PC-9 (cell line): ENCODE measurements at regions not wholly inside any gene's neighbourhood (a gene's known extent, or its start where the extent isn't known, plus 50 kb on each side); places are given as distances from the start of the nearest gene placed in this dataset.

Source experiments
- BruUV-seq: library from RNA; stranded (reverse); fragments of 400-500 nt; replicated peaks from 2 replicates; lab custom pipeline; 2021; lab: Mats Ljungman, UMichigan
- CTCF ChIA-PET: fragments of 300-600 bp; sonication (Branson Sonifier 250); formaldehyde crosslinking; loops from one replicate; lab custom pipeline; 2022; ENCODE audit warnings: antibody characterized with exemption; lab: Charles Lee
- POLR2A ChIA-PET: fragments of 300-600 bp; sonication (Branson Sonifier 250); formaldehyde crosslinking; loops from one replicate; lab custom pipeline; 2022; ENCODE audit warnings: antibody characterized with exemption; ENCODE audit not compliant: unreplicated experiment; lab: Charles Lee
- DNase-seq, 2 experiments: peaks; one replicate each; pipeline versions ENCODE4 v3.0.0 to v3.0.0-alpha.2; 2015 to 2022; ENCODE audit warnings: mixed read lengths in 1 of 2
- H2AFZ ChIP-seq: fragments of 200-600 bp; sonication (generic); 2 replicates; pipeline ENCODE4 v1.8.1; 2017; ENCODE audit warnings: antibody characterized with exemption
- H3F3A ChIP-seq: fragments of 200-600 bp; sonication (generic); 2 replicates; pipeline ENCODE4 v1.8.1; 2017; ENCODE audit warnings: antibody characterized with exemption, mild to moderate bottlenecking, low read depth; ENCODE audit not compliant: insufficient read depth
- H3K27ac ChIP-seq: fragments of 200-600 bp; sonication (generic); 2 replicates; pipeline ENCODE4 v1.6.1; 2016; ENCODE audit warnings: mixed run types
- H3K27me3 ChIP-seq: fragments of 200-600 bp; sonication (generic); 2 replicates; pipeline ENCODE4 v1.6.1; 2016; ENCODE audit warnings: low read depth, mixed run types; ENCODE audit not compliant: insufficient read depth
- H3K36me3 ChIP-seq: fragments of 200-600 bp; sonication (generic); 2 replicates; pipeline ENCODE4 v1.6.1; 2016; ENCODE audit warnings: low read depth, mixed run types
- H3K4me1 ChIP-seq: fragments of 200-600 bp; sonication (generic); replicated peaks from 2 replicates; pipeline ENCODE4 v1.6.1; 2016; ENCODE audit warnings: mixed run types; ENCODE audit not compliant: insufficient read depth
- H3K4me2 ChIP-seq: fragments of 200-600 bp; sonication (generic); 2 replicates; pipeline ENCODE4 v1.6.1; 2017; ENCODE audit warnings: mixed run types
- H3K4me3 ChIP-seq: fragments of 200-600 bp; sonication (generic); 2 replicates; pipeline ENCODE4 v1.6.1; 2016; ENCODE audit warnings: mixed run types
- H3K79me2 ChIP-seq: fragments of 200-600 bp; sonication (generic); 2 replicates; pipeline ENCODE4 v1.6.1; 2017; ENCODE audit warnings: low read depth, mixed run types
- H3K9me2 ChIP-seq: fragments of 200-600 bp; sonication (generic); 2 replicates; pipeline ENCODE4 v1.8.1; 2017; ENCODE audit warnings: mild to moderate bottlenecking; ENCODE audit not compliant: insufficient read depth
- H3K9me3 ChIP-seq: fragments of 200-600 bp; sonication (generic); 2 replicates; pipeline ENCODE4 v1.8.1; 2016; ENCODE audit warnings: low read depth; ENCODE audit not compliant: insufficient read depth
- H4K20me1 ChIP-seq: fragments of 200-600 bp; sonication (generic); 2 replicates; pipeline ENCODE4 v1.8.1; 2017; ENCODE audit not compliant: insufficient read depth
- EZH2 ChIP-seq: fragments of 200-600 bp; sonication (generic); IDR thresholded peaks from 2 replicates; pipeline ENCODE4 v1.8.0; 2017; ENCODE audit warnings: antibody characterized with exemption, low read depth
- intact Hi-C: fragments of 100-400 bp; cut with micrococcal nuclease; formaldehyde crosslinking; loops from one replicate; pipeline ENCODE4 v1.10.0; 2022; ENCODE audit not compliant: unreplicated experiment
- TF ChIP-seq, protein P1 (sequence below): fragments of 200-600 bp; sonication (generic); conservative IDR thresholded peaks from 2 replicates; pipeline ENCODE4 v1.6.1; 2017; ENCODE audit warnings: mixed run types, antibody characterized with exemption, mild to moderate bottlenecking, moderate library complexity

DNA sequence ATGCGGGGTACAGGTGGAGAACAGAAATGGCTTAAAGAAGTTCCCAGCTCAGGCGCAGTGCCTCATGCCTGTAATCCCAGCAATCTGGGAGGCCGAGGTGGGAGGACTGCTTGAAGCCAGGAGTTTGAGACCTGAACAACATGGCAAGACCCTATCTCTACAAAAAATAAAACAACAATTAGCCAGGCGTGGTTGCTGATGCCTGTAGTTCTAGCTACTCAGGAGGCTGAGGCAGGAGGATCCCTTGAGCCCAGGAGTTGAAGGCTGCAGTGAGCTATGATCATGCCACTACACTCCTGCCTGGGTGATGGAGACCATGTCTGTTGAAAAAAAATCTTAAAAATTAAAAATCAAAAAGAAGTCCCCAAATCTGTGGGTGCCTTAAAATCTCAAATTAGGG, 228.3 kb upstream of the WSB1 start:
- H3K27me3 ChIP-seq: peaks cover 12% of the 10 kb centered on the region
- ChIA-PET CTCF (no interaction called here), POLR2A (no interaction called here)
- H3K4me1 ChIP-seq: no peaks in the 10 kb centered on the region
- no peak overlapping the region for H2AFZ ChIP-seq
- H3K9me2 ChIP-seq: no peaks in the 10 kb centered on the region
- no peak for DNase-seq
- no peaks in the 10 kb centered on the region for H3F3A ChIP-seq
- H3K9me3 ChIP-seq: no peaks in the 10 kb centered on the region
- intact Hi-C loops: no loop called here
- H4K20me1 ChIP-seq: no peaks in the 10 kb centered on the region
- no peak overlapping the region for H3K4me3 ChIP-seq
- no peak for TF ChIP-seq EZH2
- TF ChIP-seq, protein P1, sequence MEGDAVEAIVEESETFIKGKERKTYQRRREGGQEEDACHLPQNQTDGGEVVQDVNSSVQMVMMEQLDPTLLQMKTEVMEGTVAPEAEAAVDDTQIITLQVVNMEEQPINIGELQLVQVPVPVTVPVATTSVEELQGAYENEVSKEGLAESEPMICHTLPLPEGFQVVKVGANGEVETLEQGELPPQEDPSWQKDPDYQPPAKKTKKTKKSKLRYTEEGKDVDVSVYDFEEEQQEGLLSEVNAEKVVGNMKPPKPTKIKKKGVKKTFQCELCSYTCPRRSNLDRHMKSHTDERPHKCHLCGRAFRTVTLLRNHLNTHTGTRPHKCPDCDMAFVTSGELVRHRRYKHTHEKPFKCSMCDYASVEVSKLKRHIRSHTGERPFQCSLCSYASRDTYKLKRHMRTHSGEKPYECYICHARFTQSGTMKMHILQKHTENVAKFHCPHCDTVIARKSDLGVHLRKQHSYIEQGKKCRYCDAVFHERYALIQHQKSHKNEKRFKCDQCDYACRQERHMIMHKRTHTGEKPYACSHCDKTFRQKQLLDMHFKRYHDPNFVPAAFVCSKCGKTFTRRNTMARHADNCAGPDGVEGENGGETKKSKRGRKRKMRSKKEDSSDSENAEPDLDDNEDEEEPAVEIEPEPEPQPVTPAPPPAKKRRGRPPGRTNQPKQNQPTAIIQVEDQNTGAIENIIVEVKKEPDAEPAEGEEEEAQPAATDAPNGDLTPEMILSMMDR: no peak
- H3K4me2 ChIP-seq: no peak overlapping the region
- no TSS peak for BruUV-seq
- no peaks in the 10 kb centered on the region for H3K79me2 ChIP-seq
- H3K27ac ChIP-seq: no peak overlapping the region
- no peaks in the 10 kb centered on the region for H3K36me3 ChIP-seq

DNA sequence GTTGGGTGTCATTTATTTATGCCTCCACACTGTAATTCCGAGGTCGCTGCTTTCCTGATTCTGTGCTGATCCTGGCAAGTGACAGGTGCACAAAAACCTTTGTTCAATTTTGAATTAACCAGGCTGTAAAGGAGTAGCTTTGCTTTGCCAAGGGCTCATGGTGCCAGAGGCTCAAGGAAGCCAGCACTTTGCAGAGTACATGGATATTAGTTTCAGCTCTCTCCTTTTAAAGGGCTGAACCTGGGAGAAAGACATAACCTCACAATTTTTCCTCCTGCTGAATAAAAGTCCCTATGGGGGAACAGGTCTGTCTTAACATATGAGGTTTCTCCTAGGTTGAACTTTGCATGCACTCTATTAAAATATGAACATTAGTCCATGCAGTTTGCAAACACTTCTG, 227.6 kb upstream of the WSB1 start:
- ChIA-PET POLR2A (no interaction called here), CTCF (no interaction called here)
- H3K4me2 ChIP-seq: no peak overlapping the region
- no peaks in the 10 kb centered on the region for H3K79me2 ChIP-seq
- TF ChIP-seq EZH2: no peak
- TF ChIP-seq, protein P1: no peak
- no peaks in the 10 kb centered on the region for H3F3A ChIP-seq
- no peaks in the 10 kb centered on the region for H4K20me1 ChIP-seq
- no peaks in the 10 kb centered on the region for H3K9me3 ChIP-seq
- peaks cover 12% of the 10 kb centered on the region for H3K27me3 ChIP-seq
- no peak overlapping the region for H3K27ac ChIP-seq
- no peak overlapping the region for H2AFZ ChIP-seq
- intact Hi-C loops: no loop called here
- H3K4me1 ChIP-seq: no peaks in the 10 kb centered on the region
- no TSS peak for BruUV-seq
- H3K36me3 ChIP-seq: no peaks in the 10 kb centered on the region
- no peak for DNase-seq
- no peaks in the 10 kb centered on the region for H3K9me2 ChIP-seq
- no peak overlapping the region for H3K4me3 ChIP-seq

DNA sequence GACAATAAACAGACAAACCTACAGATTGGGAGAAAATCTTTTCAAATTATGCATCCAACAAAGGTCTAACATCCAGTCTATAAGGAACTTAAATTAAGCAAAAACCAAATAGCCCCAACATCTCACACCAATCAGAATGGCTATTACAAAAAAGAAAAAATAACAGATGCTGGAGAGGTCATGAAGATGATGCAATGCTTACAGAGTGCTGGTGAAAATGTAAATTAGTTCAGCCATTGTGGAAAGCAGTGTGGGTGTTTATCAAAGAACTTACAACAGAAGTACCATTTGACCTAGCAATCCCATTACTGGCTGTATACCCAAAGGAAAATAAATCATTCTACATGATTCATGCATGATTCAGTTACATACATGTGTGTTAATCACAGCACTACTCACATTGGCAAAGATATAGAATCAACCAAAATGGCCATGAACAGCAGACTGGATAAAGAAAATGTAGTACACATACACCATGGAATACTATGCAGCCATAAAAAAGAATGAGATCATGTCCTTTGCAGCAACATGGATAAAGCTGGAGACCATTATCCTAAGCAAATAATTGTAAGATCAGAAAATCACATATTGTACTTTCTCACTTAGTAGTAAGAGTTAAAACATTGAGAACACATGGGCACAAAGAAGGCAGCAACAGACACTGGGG, 223.9 kb upstream of the WSB1 start:
- no peak overlapping the region for H3K4me3 ChIP-seq
- H3K4me1 ChIP-seq: no peaks in the 10 kb centered on the region
- no TSS peak for BruUV-seq
- H3K9me2 ChIP-seq: no peaks in the 10 kb centered on the region
- H3K36me3 ChIP-seq: no peaks in the 10 kb centered on the region
- H3K27me3 ChIP-seq: peaks cover 8% of the 10 kb centered on the region
- H3K79me2 ChIP-seq: no peaks in the 10 kb centered on the region
- intact Hi-C loops: no loop called here
- POLR2A ChIA-PET: no interaction called here
- no peaks in the 10 kb centered on the region for H4K20me1 ChIP-seq
- H3F3A ChIP-seq: no peaks in the 10 kb centered on the region
- H3K4me2 ChIP-seq: no peak overlapping the region
- no peak overlapping the region for H2AFZ ChIP-seq
- H3K27ac ChIP-seq: no peak overlapping the region
- no peak for DNase-seq
- CTCF ChIA-PET: no interaction called here
- H3K9me3 ChIP-seq: no peaks in the 10 kb centered on the region
- TF ChIP-seq, protein P1: no peak
- TF ChIP-seq EZH2: no peak
